ENCODE measurements at regions not wholly inside any gene's neighbourhood (a gene's known extent, or its start where the extent isn't known, plus 50 kb on each side); places are given as distances from the start of the nearest gene placed in this dataset.

GRCh38 chr9:17013010-17013409 lies 121.8 kb upstream of the CNTLN start:
- TF ChIP-seq CTCF (IDR thresholded peaks at IDR 0.05; ENCODE audit: low read depth, low read length) (no peak), POLR2A (IDR thresholded peaks at IDR 0.05; ENCODE audit: extremely low read depth, insufficient read length) (no peak), MAX (IDR thresholded peaks at IDR 0.05; ENCODE audit: low read depth, low read length) (no peak)
